Osteocyte (in vitro differentiated cells): ENCODE measurements at regions not wholly inside any gene's neighbourhood (a gene's known extent, or its start where the extent isn't known, plus 50 kb on each side); places are given as distances from the start of the nearest gene placed in this dataset.

Experiments used
- DNase-seq: peaks from one replicate; pipeline ENCODE4 v3.0.0; 2021; ENCODE audit warnings: mixed read lengths; ENCODE audit not compliant: unreplicated experiment; ENCODE audit errors: extremely low spot score
- H3K27ac Mint-ChIP-seq: one replicate; pipeline ENCODE4 v1.8.0; 2021; ENCODE audit warnings: mild to moderate bottlenecking, mixed read lengths; ENCODE audit not compliant: unreplicated experiment
- H3K27me3 Mint-ChIP-seq: one replicate; pipeline ENCODE4 v1.8.0; 2021; ENCODE audit warnings: mixed read lengths; ENCODE audit not compliant: unreplicated experiment
- H3K36me3 Mint-ChIP-seq: one replicate; pipeline ENCODE4 v1.8.0; 2021; ENCODE audit warnings: mixed read lengths; ENCODE audit not compliant: unreplicated experiment
- H3K4me1 Mint-ChIP-seq: one replicate; pipeline ENCODE4 v1.8.0; 2021; ENCODE audit warnings: mixed read lengths; ENCODE audit not compliant: unreplicated experiment
- H3K4me3 Mint-ChIP-seq: one replicate; pipeline ENCODE4 v1.8.0; 2021; ENCODE audit warnings: mild to moderate bottlenecking, moderate library complexity, mixed read lengths; ENCODE audit not compliant: unreplicated experiment
- H3K9me3 Mint-ChIP-seq: one replicate; pipeline ENCODE4 v1.8.0; 2021; ENCODE audit warnings: mixed read lengths; ENCODE audit not compliant: unreplicated experiment
- TF ChIP-seq, protein P1 (sequence below): fragments of 200-600 bp; sonication (generic); IDR thresholded peaks from 2 replicates; pipeline ENCODE4 v1.5.0; 2021; ENCODE audit warnings: antibody characterized with exemption, mild to moderate bottlenecking, moderate library complexity

DNA sequence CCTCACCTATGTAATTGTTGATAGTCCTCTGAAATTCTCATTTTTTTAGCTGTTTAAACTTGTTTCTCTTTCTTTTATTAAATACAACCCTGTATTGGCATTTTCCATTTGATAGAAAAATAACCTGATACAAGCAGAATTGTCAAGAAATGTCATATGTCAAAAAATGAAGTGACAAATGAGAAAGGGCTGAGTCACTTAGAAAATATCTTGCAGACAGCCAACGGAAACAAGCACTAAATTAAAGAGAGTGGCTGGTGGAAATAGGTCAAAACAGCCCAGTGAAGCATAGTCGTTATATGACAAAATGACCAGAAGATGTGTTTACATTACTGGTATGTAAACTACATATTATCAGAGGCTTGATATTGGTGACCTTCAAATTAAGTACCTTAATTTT lies 484.4 kb downstream of the PLA2G4A start:
- Mint-ChIP-seq H3K27ac (no peak overlapping the region), H3K4me3 (no peak overlapping the region), H3K36me3 (no peaks in the 10 kb centered on the region), H3K27me3 (no peaks in the 10 kb centered on the region), H3K4me1 (peaks cover 13% of the 10 kb centered on the region), H3K9me3 (no peaks in the 10 kb centered on the region)
- TF ChIP-seq, protein P1, sequence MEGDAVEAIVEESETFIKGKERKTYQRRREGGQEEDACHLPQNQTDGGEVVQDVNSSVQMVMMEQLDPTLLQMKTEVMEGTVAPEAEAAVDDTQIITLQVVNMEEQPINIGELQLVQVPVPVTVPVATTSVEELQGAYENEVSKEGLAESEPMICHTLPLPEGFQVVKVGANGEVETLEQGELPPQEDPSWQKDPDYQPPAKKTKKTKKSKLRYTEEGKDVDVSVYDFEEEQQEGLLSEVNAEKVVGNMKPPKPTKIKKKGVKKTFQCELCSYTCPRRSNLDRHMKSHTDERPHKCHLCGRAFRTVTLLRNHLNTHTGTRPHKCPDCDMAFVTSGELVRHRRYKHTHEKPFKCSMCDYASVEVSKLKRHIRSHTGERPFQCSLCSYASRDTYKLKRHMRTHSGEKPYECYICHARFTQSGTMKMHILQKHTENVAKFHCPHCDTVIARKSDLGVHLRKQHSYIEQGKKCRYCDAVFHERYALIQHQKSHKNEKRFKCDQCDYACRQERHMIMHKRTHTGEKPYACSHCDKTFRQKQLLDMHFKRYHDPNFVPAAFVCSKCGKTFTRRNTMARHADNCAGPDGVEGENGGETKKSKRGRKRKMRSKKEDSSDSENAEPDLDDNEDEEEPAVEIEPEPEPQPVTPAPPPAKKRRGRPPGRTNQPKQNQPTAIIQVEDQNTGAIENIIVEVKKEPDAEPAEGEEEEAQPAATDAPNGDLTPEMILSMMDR: no peak
- no peak for DNase-seq

DNA sequence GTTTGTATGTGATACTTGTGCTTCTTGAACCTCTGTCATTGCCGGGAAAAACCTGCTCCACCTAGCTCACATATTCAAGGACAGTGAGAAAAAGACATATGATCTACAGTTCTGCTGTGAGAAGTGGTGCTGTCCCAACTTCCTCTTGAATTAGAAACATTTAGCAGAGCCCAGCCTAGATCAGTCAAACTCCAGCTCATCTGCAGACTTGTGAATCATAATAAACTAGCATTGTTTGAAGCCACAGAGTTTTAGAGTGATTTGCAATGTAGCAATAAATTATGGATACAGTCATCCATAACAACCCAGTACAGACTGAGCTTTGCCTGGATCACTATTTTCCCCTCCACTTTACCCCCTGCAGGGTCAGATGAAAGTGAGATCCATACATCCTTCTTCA lies 497.8 kb downstream of the PLA2G4A start:
- H3K4me1 Mint-ChIP-seq: peaks cover 15% of the 10 kb centered on the region
- H3K4me3 Mint-ChIP-seq: no peak overlapping the region
- TF ChIP-seq, protein P1: no peak
- H3K27ac Mint-ChIP-seq: no peak overlapping the region
- no peaks in the 10 kb centered on the region for H3K27me3 Mint-ChIP-seq
- H3K36me3 Mint-ChIP-seq: no peaks in the 10 kb centered on the region
- no peak for DNase-seq
- H3K9me3 Mint-ChIP-seq: no peaks in the 10 kb centered on the region

DNA sequence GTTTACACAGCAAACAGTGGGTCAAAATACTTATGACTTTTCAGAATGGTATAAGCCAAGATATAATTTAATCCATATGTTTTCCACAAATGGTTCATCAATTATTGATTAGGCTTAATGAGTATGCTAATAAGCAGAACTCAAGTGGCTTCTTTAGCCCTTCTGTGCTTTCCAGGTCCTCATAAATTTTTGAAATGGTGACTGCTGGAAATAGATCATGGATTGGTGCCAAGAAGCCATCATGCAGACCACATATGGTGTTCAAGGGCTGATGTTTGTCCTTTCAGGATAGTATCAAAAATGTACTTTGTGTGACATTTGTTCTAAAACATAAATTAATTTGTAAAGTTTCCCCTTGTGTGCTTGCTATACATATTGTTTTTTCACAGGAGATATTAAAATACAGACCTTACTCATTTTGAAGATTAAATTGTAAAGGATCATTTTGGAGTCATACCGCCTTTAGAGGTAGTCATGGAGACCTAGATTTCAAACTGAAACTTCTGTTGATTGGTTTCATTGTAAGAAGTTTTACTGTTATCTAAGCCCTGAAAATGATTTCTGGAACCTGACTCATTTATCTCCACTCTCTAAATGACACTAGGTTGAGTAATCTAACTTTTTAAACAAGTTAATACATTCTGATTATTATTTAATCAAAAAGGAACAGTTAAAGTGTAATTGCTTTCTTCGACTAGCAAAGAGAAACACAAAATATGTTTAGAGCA lies 507.9 kb downstream of the PLA2G4A start:
- no peaks in the 10 kb centered on the region for H3K27me3 Mint-ChIP-seq
- H3K4me1 Mint-ChIP-seq: no peaks in the 10 kb centered on the region
- TF ChIP-seq, protein P1: no peak
- H3K36me3 Mint-ChIP-seq: no peaks in the 10 kb centered on the region
- H3K9me3 Mint-ChIP-seq: no peaks in the 10 kb centered on the region
- H3K27ac Mint-ChIP-seq: no peak overlapping the region
- no peak for DNase-seq
- no peak overlapping the region for H3K4me3 Mint-ChIP-seq

DNA sequence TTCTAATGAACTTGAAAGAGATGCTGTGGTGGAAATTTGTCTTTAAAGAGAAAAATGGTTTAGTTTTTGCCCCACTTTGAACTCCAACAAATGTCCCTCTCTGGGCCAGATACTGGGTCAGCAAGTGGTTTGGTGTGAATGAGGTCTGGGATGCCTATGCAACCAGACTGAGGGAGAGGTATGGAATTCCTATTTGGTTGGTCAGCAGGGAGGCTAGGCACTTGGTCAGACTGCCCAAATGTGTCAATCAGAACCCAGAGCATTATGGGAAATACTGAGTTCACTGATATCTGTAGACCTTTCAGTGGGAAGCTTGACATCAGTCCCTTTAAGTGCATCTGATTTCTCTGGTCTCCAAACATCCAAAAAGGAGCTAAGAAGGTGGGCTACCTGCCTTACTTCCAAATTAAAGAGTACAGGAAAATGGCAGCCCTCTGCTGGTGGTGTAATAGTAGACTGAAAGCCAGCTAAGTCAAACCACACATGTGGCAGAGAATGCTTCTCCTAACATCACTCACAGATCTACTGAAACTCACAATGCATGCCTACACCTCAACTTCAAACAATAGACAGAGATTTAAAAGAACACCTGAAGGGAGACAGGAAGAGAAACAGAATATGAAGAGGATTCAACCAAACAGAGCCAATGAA lies 510.1 kb downstream of the PLA2G4A start:
- Mint-ChIP-seq H3K4me1 (no peaks in the 10 kb centered on the region), H3K36me3 (no peaks in the 10 kb centered on the region), H3K4me3 (no peak overlapping the region), H3K27me3 (no peaks in the 10 kb centered on the region), H3K27ac (no peak overlapping the region), H3K9me3 (no peaks in the 10 kb centered on the region)
- TF ChIP-seq, protein P1: no peak
- DNase-seq: no peak

DNA sequence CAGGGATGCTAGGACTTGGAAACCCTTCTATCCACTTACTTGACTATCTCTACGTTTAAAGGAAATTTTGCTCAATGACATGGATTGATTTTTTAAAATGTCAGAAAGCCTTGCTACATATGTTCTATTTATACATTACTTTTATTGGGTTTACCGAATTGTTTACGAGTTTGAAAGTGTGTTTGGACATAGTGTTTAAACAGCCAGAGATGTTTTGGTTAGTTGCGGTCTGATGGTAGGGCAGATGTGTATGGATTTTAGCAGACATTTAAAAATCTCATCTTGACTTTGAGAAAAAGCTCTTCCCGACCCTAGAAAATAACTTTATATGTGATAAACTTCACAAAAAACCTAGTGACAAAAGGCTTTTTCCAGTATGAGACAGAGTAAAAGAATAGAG lies 513.7 kb downstream of the PLA2G4A start:
- no peak overlapping the region for H3K4me3 Mint-ChIP-seq
- DNase-seq: no peak
- no peak overlapping the region for H3K27ac Mint-ChIP-seq
- H3K36me3 Mint-ChIP-seq: no peaks in the 10 kb centered on the region
- no peaks in the 10 kb centered on the region for H3K9me3 Mint-ChIP-seq
- H3K4me1 Mint-ChIP-seq: no peaks in the 10 kb centered on the region
- TF ChIP-seq, protein P1: no peak
- no peaks in the 10 kb centered on the region for H3K27me3 Mint-ChIP-seq
